ENCODE measurements at regions not wholly inside any gene's neighbourhood (a gene's known extent, or its start where the extent isn't known, plus 50 kb on each side); places are given as distances from the start of the nearest gene placed in this dataset.

DNA sequence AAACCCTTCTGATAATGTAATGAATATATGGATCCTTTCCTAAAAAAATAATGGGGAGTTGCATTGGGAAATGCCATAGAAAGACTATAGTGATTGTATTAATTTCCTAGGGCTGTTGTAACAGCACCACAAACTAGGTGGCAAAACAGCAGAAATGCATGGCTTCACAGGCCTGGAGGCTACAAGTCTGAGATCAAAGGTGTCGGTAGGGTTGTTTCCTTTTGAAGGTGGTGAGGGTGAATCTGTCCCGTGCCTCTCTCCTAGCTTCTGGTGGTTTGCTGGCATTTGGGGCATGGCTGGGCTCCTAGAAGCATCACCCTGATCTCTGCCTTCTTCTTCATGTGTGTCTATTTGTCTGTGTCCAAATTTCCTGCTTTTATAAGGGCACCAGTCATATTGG, 149.7 kb downstream of the INHBB start:
- TF ChIP-seq, protein P1, sequence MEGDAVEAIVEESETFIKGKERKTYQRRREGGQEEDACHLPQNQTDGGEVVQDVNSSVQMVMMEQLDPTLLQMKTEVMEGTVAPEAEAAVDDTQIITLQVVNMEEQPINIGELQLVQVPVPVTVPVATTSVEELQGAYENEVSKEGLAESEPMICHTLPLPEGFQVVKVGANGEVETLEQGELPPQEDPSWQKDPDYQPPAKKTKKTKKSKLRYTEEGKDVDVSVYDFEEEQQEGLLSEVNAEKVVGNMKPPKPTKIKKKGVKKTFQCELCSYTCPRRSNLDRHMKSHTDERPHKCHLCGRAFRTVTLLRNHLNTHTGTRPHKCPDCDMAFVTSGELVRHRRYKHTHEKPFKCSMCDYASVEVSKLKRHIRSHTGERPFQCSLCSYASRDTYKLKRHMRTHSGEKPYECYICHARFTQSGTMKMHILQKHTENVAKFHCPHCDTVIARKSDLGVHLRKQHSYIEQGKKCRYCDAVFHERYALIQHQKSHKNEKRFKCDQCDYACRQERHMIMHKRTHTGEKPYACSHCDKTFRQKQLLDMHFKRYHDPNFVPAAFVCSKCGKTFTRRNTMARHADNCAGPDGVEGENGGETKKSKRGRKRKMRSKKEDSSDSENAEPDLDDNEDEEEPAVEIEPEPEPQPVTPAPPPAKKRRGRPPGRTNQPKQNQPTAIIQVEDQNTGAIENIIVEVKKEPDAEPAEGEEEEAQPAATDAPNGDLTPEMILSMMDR (IDR thresholded peaks at IDR 0.05), result no peak
- TF ChIP-seq POLR2A (IDR thresholded peaks at IDR 0.05), result no peak
